HL-60 (cell line): ENCODE measurements at regions not wholly inside any gene's neighbourhood (a gene's known extent, or its start where the extent isn't known, plus 50 kb on each side); places are given as distances from the start of the nearest gene placed in this dataset.

Experiments used
- DNase-seq, 2 experiments: peaks; one replicate each; pipeline ENCODE4 v3.0.0-alpha.2; 2010 to 2020; ENCODE audit warnings: low read depth in 1 of 2, low spot score in 1 of 2
- H3K27ac ChIP-seq: fragments of 250-450 bp; sonication (Bioruptor Pico); replicated peaks from 2 replicates; pipeline ENCODE4 v1.5.1; 2020; ENCODE audit warnings: mild to moderate bottlenecking, moderate library complexity
- H3K27me3 ChIP-seq: fragments of 250-450 bp; sonication (Bioruptor Pico); 2 replicates; pipeline ENCODE4 v1.5.1; 2021; ENCODE audit warnings: mild to moderate bottlenecking, moderate library complexity; ENCODE audit not compliant: insufficient read depth, poor library complexity, severe bottlenecking
- H3K4me3 ChIP-seq: replicated peaks from 2 replicates; pipeline ENCODE4 v1.5.1; 2011; ENCODE audit warnings: mild to moderate bottlenecking, control low read depth, low read length; ENCODE audit not compliant: insufficient read depth
- GABPA ChIP-seq: IDR thresholded peaks from 2 replicates; pipeline ENCODE4 v1.6.1; 2012; ENCODE audit warnings: low read depth
- POLR2AphosphoS5 ChIP-seq: IDR thresholded peaks from 2 replicates; pipeline ENCODE4 v1.6.1; 2012; ENCODE audit warnings: low read depth
- SPI1 ChIP-seq: IDR thresholded peaks from 2 replicates; pipeline ENCODE4 v1.6.1; 2012; ENCODE audit warnings: low read depth, mild to moderate bottlenecking, borderline replicate concordance
- TF ChIP-seq, protein P1 (sequence below): IDR thresholded peaks from one replicate; pipeline ENCODE4 v1.5.1; 2011; ENCODE audit warnings: low read length, control low read depth, inconsistent platforms; ENCODE audit not compliant: insufficient read depth
- TF ChIP-seq, protein P2 (sequence below): IDR thresholded peaks from 2 replicates; pipeline ENCODE4 v1.6.1; 2012; ENCODE audit warnings: low read depth; ENCODE audit not compliant: insufficient replicate concordance

DNA sequence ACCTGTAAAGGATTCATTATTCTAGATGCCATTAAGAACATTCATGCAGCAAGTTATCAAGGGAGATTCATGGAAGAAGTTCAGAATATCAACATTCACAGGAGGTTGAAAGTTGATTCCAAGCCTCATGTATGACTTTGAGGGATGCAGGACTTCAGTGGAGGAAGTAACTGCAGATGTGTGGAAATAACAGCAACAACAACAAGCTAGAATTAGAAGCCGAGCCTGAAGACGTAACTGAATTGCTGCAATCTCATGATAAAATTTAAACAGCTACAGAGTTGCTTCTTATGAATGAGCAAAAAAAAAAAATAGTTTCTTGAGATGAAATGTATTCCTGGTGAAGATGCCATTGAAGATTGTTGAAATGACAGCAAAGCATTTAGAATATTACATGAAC lies 73.3 kb upstream of the NXT1 start:
- peak; percentile 9 to 46 for DNase-seq
- Histone ChIP-seq H3K4me3 (no peak overlapping the region), H3K27me3 (no peaks in the 10 kb centered on the region), H3K27ac (no peak overlapping the region)
- no peak for TF ChIP-seq GABPA
- TF ChIP-seq, protein P1, sequence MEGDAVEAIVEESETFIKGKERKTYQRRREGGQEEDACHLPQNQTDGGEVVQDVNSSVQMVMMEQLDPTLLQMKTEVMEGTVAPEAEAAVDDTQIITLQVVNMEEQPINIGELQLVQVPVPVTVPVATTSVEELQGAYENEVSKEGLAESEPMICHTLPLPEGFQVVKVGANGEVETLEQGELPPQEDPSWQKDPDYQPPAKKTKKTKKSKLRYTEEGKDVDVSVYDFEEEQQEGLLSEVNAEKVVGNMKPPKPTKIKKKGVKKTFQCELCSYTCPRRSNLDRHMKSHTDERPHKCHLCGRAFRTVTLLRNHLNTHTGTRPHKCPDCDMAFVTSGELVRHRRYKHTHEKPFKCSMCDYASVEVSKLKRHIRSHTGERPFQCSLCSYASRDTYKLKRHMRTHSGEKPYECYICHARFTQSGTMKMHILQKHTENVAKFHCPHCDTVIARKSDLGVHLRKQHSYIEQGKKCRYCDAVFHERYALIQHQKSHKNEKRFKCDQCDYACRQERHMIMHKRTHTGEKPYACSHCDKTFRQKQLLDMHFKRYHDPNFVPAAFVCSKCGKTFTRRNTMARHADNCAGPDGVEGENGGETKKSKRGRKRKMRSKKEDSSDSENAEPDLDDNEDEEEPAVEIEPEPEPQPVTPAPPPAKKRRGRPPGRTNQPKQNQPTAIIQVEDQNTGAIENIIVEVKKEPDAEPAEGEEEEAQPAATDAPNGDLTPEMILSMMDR: no peak
- no peak for TF ChIP-seq POLR2AphosphoS5
- TF ChIP-seq, protein P2, sequence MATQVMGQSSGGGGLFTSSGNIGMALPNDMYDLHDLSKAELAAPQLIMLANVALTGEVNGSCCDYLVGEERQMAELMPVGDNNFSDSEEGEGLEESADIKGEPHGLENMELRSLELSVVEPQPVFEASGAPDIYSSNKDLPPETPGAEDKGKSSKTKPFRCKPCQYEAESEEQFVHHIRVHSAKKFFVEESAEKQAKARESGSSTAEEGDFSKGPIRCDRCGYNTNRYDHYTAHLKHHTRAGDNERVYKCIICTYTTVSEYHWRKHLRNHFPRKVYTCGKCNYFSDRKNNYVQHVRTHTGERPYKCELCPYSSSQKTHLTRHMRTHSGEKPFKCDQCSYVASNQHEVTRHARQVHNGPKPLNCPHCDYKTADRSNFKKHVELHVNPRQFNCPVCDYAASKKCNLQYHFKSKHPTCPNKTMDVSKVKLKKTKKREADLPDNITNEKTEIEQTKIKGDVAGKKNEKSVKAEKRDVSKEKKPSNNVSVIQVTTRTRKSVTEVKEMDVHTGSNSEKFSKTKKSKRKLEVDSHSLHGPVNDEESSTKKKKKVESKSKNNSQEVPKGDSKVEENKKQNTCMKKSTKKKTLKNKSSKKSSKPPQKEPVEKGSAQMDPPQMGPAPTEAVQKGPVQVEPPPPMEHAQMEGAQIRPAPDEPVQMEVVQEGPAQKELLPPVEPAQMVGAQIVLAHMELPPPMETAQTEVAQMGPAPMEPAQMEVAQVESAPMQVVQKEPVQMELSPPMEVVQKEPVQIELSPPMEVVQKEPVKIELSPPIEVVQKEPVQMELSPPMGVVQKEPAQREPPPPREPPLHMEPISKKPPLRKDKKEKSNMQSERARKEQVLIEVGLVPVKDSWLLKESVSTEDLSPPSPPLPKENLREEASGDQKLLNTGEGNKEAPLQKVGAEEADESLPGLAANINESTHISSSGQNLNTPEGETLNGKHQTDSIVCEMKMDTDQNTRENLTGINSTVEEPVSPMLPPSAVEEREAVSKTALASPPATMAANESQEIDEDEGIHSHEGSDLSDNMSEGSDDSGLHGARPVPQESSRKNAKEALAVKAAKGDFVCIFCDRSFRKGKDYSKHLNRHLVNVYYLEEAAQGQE: no peak
- no peak for TF ChIP-seq SPI1

DNA sequence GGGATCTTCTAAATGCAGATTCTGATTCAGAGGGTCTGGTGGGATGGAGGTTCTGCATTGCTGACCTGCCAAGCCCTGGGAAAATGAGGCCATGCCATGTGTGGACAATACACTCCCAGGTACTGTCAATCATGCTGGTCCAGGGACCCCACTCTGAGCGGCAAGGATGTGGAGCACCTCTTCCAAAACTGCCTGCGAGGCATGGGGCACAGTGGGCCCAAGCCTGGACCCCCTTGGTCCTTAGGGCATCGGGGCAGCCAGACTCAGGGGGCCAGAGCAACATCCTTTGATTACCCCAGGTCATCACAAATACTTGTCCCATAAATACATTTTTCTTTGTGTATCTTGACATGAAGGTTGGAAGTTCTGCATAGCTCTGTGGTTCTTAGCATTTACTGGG lies 76.8 kb upstream of the NXT1 start:
- Histone ChIP-seq H3K27ac (no peak overlapping the region), H3K27me3 (no peaks in the 10 kb centered on the region), H3K4me3 (no peak overlapping the region)
- DNase-seq: no peak
- TF ChIP-seq SPI1: no peak
- TF ChIP-seq, protein P1: no peak
- TF ChIP-seq GABPA: no peak
- no peak for TF ChIP-seq POLR2AphosphoS5

DNA sequence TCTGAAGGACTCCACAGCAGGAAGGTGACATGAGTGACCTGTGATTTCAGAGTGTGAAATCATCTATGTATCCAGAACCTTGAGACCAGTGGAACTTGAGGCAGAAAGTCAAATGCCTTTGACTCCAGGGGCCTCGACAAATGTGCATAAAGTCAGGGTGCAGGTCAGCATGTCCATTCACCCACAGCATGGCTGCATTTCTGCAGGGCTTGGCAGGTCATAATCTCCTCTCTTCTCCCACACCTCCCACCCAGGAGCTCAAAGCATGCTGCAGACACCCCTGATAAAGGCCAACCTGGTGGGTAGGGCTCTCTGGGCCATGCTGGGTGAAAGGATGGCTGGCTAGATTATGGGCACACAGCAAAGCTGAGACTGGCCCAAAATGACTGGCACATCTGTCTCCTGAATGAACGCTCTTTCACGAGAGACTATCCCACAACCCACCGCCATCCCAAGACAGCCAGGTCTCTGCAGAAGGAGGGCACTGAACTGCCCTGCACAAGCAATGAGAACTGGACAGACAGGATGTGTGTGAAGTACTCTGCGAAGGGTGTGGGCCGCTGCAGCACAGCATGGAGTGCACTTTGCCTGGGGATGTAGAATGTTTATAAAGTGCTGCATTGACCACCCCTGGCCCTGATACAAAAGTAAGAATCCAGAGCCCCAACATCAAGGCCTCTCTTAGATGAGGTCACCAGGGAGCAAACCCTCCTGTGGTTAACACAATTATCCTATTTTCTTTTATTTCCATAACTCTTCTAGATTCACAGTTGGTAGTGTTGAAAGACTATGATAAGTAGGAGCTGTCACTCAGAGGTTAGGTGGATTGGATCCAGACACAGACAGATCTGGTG lies 78.2 kb upstream of the NXT1 start:
- TF ChIP-seq SPI1 (no peak), POLR2AphosphoS5 (no peak), GABPA (no peak)
- TF ChIP-seq, protein P1: no peak
- TF ChIP-seq, protein P2: no peak
- no peak overlapping the region for H3K4me3 ChIP-seq
- H3K27me3 ChIP-seq: no peaks in the 10 kb centered on the region
- H3K27ac ChIP-seq: no peak overlapping the region
- no peak for DNase-seq

DNA sequence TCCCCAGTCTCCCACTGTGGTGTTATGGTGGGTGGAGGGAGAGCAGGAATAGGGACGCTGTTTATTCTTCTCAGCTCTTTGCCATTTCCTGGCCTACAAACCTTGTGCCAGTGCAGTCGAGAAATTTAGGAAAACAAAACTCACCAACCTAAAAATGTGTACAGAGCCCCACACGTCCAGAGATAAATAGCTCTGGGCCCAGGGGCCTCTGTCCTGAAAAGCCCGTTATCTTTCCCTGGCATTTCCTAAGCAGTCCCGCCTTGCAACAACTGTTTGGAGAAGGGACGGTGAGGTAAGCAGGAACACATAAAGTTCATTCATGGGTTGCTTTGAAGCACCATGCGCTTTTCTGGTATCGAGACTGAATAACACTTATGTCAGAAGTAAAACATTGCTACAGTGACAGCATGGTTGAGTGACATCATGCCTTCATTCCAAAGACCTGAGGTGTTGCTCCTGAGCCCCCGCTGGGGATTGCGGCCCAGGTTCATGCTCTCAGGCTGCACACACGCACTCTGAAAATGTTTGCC lies 80.1 kb upstream of the NXT1 start:
- no peak overlapping the region for H3K27ac ChIP-seq

More for the DNA sequence above, 80.1 kb upstream of the NXT1 start:
- H3K27me3 ChIP-seq: no peaks in the 10 kb centered on the region
- DNase-seq: no peak
- H3K4me3 ChIP-seq: no peak overlapping the region
- no peak for TF ChIP-seq GABPA
- TF ChIP-seq SPI1: no peak
- TF ChIP-seq, protein P1: no peak
- no peak for TF ChIP-seq POLR2AphosphoS5
- TF ChIP-seq, protein P2: no peak
